ENCODE measurements at regions not wholly inside any gene's neighbourhood (a gene's known extent, or its start where the extent isn't known, plus 50 kb on each side); places are given as distances from the start of the nearest gene placed in this dataset.

GRCh38 chr2:118604811-118605210 is 242.6 kb downstream of the EN1 start:
- no peaks in the 10 kb centered on the region for H3K79me2 ChIP-seq (ENCODE audit: insufficient read depth)
- H3K9ac ChIP-seq = no peak overlapping the region
- no peaks in the 10 kb centered on the region for H3K36me3 ChIP-seq (replicated peaks in 1 of 2; ENCODE audit: control insufficient read depth in 1 of 2, insufficient read depth in 2 of 2, low read length in 1 of 2)
- ChIA-PET CTCF (no interaction called here), POLR2A (no interaction called here)
- H3K9me3 ChIP-seq = no peaks in the 10 kb centered on the region
- no peaks in the 10 kb centered on the region for H3K27me3 ChIP-seq (ENCODE audit: insufficient read depth)
- no peaks in the 10 kb centered on the region; a peak in 1 of 4 replicates for H3K4me1 ChIP-seq (ENCODE audit: control insufficient read depth in 1 of 2, insufficient read depth in 2 of 2, low read depth in 1 of 2, low read length in 1 of 2)
- no peak for TF ChIP-seq CHD2 (IDR thresholded peaks at IDR 0.05; ENCODE audit: low read length, partially characterized antibody)
- no peak for TF ChIP-seq MXI1 (IDR thresholded peaks at IDR 0.05; ENCODE audit: low read depth, low read length)
- no peak for TF ChIP-seq USF2 (IDR thresholded peaks at IDR 0.05; ENCODE audit: borderline replicate concordance, low read depth, low read length)
- no peak for TF ChIP-seq ZBTB33 (IDR thresholded peaks at IDR 0.05; ENCODE audit: borderline replicate concordance, low read depth)
- TF ChIP-seq RAD21 (IDR thresholded peaks at IDR 0.05; ENCODE audit: low read length) = no peak
- TF ChIP-seq ELF1 (IDR thresholded peaks at IDR 0.05) = no peak
- no peak for DNase-seq
- no peaks in the 10 kb centered on the region for H3F3A ChIP-seq (replicated peaks; ENCODE audit: insufficient read depth)
- no peak overlapping the region for H3K4me2 ChIP-seq
- H3K27ac ChIP-seq (ENCODE audit: low read depth in 2 of 2, low read length in 1 of 2) = no peak overlapping the region
- H3K4me3 ChIP-seq (ENCODE audit: low read depth in 2 of 2, low read length in 1 of 2) = no peak overlapping the region
- WGBS (ENCODE audit: low lambda C conversion rate) = 0% methylated on average over 2 of the region's 2 CpGs
- no peak overlapping the region for H2AFZ ChIP-seq (ENCODE audit: low read depth)
- H3K9me2 ChIP-seq = no peaks in the 10 kb centered on the region
- no peaks in the 10 kb centered on the region for H4K20me1 ChIP-seq (ENCODE audit: insufficient read depth)

GRCh38 chr2:118604371-118604770 is 243.1 kb downstream of the EN1 start:
- Histone ChIP-seq H3F3A (replicated peaks; ENCODE audit: insufficient read depth) (no peaks in the 10 kb centered on the region), H3K27ac (ENCODE audit: low read depth in 2 of 2, low read length in 1 of 2) (no peak overlapping the region), H4K20me1 (ENCODE audit: insufficient read depth) (no peaks in the 10 kb centered on the region), H3K4me3 (ENCODE audit: low read depth in 2 of 2, low read length in 1 of 2) (no peak overlapping the region), H3K79me2 (ENCODE audit: insufficient read depth) (no peaks in the 10 kb centered on the region), H3K4me1 (ENCODE audit: control insufficient read depth in 1 of 2, insufficient read depth in 2 of 2, low read depth in 1 of 2, low read length in 1 of 2) (no peaks in the 10 kb centered on the region; a peak in 1 of 4 replicates), H3K9me2 (no peaks in the 10 kb centered on the region), H3K9ac (no peak overlapping the region), H3K4me2 (no peak overlapping the region), H3K36me3 (replicated peaks in 1 of 2; ENCODE audit: control insufficient read depth in 1 of 2, insufficient read depth in 2 of 2, low read length in 1 of 2) (no peaks in the 10 kb centered on the region), H3K27me3 (ENCODE audit: insufficient read depth) (no peaks in the 10 kb centered on the region), H2AFZ (ENCODE audit: low read depth) (no peak overlapping the region), H3K9me3 (no peaks in the 10 kb centered on the region)
- CTCF ChIA-PET = no interaction called here
- no peak for DNase-seq
- 3% methylated on average over 4 of the region's 4 CpGs for WGBS (ENCODE audit: low lambda C conversion rate)
- POLR2A ChIA-PET = no interaction called here
- TF ChIP-seq ZBTB33 (IDR thresholded peaks at IDR 0.05; ENCODE audit: borderline replicate concordance, low read depth) = no peak
- no peak for TF ChIP-seq ELF1 (IDR thresholded peaks at IDR 0.05)
